ENCODE measurements at regions not wholly inside any gene's neighbourhood (a gene's known extent, or its start where the extent isn't known, plus 50 kb on each side); places are given as distances from the start of the nearest gene placed in this dataset.
"Not testable (repeated sequence)": the region's sequence is repeated elsewhere in the genome, so short reads cannot be mapped to it uniquely, and the experiment has no call there.

GRCh38 chr2:13660231-13660630 is 943.5 kb downstream of the TRIB2 start:
- Histone ChIP-seq H3K9me3 (no peaks in the 10 kb centered on the region), H3K27ac (no peak overlapping the region), H3K4me1 (no peaks in the 10 kb centered on the region), H3K27me3 (no peaks in the 10 kb centered on the region), H3K36me3 (no peaks in the 10 kb centered on the region), H3K4me3 (no peak overlapping the region)
- no peak for TF ChIP-seq CTCF (IDR thresholded peaks at IDR 0.05)
- no peak for DNase-seq (ENCODE audit: low spot score in 2 of 2)
- intact Hi-C loops (cut with DNase I), result no loop called here

DNA sequence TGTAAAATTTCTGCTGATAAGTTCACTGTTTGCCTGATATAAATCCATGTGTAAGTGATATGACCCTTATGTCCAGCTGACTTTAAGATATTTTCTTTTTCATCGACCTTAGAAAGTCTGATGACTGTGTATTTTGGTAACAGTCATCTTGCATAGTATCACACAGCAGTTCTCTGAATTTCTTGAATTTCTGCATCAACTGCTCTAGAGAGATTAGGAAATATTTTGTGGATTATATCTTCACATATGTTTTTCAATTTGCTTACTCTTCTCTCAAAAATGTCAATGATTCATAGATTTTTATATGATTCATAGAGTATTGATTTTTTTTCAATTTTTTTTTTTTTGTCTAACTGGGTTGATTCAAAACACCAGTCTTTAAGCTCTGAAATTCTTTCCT is 945.3 kb downstream of the TRIB2 start:
- H3K4me3 ChIP-seq, result no peak overlapping the region
- no peaks in the 10 kb centered on the region for H3K27me3 ChIP-seq
- no peak for TF ChIP-seq CTCF (IDR thresholded peaks at IDR 0.05)
- no peaks in the 10 kb centered on the region for H3K9me3 ChIP-seq
- no peaks in the 10 kb centered on the region for H3K36me3 ChIP-seq
- intact Hi-C loops (cut with DNase I), result no loop called here
- no peak overlapping the region for H3K27ac ChIP-seq
- DNase-seq (ENCODE audit: low spot score in 2 of 2), result no peak
- no peaks in the 10 kb centered on the region for H3K4me1 ChIP-seq

- intact Hi-C loops (cut with DNase I), result no loop called here
- Histone ChIP-seq H3K4me3 (no peak overlapping the region), H3K4me1 (no peaks in the 10 kb centered on the region), H3K27me3 (no peaks in the 10 kb centered on the region), H3K36me3 (no peaks in the 10 kb centered on the region), H3K27ac (no peak overlapping the region), H3K9me3 (no peaks in the 10 kb centered on the region)
- no peak for DNase-seq (ENCODE audit: low spot score in 2 of 2)
- no peak for TF ChIP-seq CTCF (IDR thresholded peaks at IDR 0.05)
Measured at GRCh38 chr2:13666582-13667414, 950.1 kb downstream of the TRIB2 start.

DNA sequence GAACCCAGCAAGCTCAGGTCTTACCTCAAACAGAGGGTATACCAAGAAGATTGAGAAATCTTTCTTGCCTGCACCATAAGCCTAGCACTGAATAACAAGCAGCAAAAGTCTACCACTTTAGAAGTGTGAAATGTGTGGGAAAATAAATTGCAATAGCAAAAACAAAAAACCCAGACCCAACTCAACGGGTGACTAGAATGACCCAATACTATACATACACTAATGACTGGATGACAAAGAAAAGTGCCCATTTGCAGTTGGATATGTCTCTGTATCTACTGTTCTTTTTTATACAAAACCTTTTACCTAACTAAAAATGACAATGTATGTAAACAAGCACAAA is 950.6 kb downstream of the TRIB2 start:
- no peaks in the 10 kb centered on the region for H3K9me3 ChIP-seq
- no peaks in the 10 kb centered on the region for H3K36me3 ChIP-seq
- no peaks in the 10 kb centered on the region for H3K27me3 ChIP-seq
- intact Hi-C loops (cut with DNase I), result no loop called here
- no peak overlapping the region for H3K27ac ChIP-seq
- H3K4me1 ChIP-seq, result no peaks in the 10 kb centered on the region
- DNase-seq (ENCODE audit: low spot score in 2 of 2), result no peak
- H3K4me3 ChIP-seq, result no peak overlapping the region
- no peak for TF ChIP-seq CTCF (IDR thresholded peaks at IDR 0.05)

DNA sequence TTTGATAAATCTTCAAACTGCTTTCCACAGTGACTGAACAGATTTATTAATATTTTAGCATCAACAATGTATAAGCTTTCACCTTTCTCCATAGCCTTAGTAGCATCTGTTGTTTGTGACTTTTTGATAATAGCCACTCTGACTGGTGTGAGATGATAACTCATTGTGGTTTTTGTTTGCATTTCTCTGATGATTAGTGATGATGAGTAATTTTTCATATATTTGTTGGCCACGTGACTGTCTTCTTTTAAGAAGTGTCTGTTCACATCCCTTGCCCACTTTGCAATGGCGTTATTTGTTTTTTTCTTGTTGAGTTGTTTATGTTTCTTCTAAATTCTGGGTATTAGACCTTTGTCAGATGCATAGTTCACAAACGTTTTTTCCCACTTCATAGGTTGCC is 952.9 kb downstream of the TRIB2 start:
- Histone ChIP-seq H3K9me3 (no peaks in the 10 kb centered on the region), H3K27me3 (no peaks in the 10 kb centered on the region), H3K36me3 (no peaks in the 10 kb centered on the region), H3K27ac (no peak overlapping the region), H3K4me1 (no peaks in the 10 kb centered on the region), H3K4me3 (no peak overlapping the region)
- no peak for TF ChIP-seq CTCF (IDR thresholded peaks at IDR 0.05)
- intact Hi-C loops (cut with DNase I), result no loop called here
- no peak for DNase-seq (ENCODE audit: low spot score in 2 of 2)

DNA sequence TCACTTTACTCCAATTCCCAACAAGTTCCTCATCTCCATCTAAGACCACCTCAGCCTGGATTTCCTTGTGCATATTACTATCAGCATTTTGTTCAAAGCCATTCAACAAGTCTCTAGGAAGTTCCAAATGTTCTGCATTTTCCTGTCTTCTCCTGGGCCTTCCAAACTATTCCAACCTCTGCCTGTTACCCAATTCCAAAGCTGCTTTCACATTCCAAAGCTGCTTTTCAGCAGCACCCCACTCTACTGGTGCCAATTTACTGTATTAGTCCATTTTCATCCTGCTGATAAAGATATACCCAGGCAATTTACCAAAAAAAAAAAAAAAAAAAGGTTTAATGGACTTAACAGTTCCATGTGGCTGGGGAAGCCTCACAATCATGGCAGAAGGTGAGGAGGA is 957.1 kb downstream of the TRIB2 start:
- H3K36me3 ChIP-seq; H3K4me3 ChIP-seq; H3K27ac ChIP-seq; H3K9me3 ChIP-seq; intact Hi-C loops (cut with DNase I); DNase-seq (ENCODE audit: low spot score in 2 of 2); H3K4me1 ChIP-seq; H3K27me3 ChIP-seq: not testable (repeated sequence)
